ENCODE measurements at regions not wholly inside any gene's neighbourhood (a gene's known extent, or its start where the extent isn't known, plus 50 kb on each side); places are given as distances from the start of the nearest gene placed in this dataset.

DNA sequence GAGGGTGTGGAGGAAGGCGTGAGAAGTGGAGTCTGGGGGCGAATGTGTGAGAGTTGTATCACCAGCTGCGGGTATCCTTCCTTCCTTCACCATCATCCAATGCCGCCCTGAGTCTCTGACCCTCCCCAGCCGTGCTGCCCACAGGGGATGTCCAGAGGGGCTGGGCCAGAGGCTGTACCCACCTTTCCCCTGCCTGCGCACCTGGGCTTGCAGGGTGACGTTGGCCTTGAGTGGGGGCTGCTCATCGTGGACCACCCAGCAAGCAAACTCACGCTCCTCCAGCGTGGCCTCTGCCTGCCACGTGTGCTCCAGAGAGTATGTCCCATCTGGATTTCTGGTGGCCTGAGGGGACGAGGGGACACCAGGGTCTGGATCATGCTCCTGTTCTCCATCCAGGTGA, 116.9 kb upstream of the SIRPA start:
- TF ChIP-seq EZH2 (IDR thresholded peaks at IDR 0.05; ENCODE audit: insufficient read depth, poor library complexity, severe bottlenecking), result no peak
- no peak for TF ChIP-seq EZH2phosphoT487 (IDR thresholded peaks at IDR 0.05; ENCODE audit: insufficient read depth, low read depth)

Data from GM23248 (cell line).